ENCODE measurements at regions not wholly inside any gene's neighbourhood (a gene's known extent, or its start where the extent isn't known, plus 50 kb on each side); places are given as distances from the start of the nearest gene placed in this dataset. TPM values are rescaled to one million over a fixed set of nuclear protein-coding genes. Genes with fewer than 3 reads are reported as not detected.
A peak's percentile ranks its signal among the peaks of the same experiment; 100 is the strongest.
"Not testable (repeated sequence)": the region's sequence is repeated elsewhere in the genome, so short reads cannot be mapped to it uniquely, and the experiment has no call there.

DNA sequence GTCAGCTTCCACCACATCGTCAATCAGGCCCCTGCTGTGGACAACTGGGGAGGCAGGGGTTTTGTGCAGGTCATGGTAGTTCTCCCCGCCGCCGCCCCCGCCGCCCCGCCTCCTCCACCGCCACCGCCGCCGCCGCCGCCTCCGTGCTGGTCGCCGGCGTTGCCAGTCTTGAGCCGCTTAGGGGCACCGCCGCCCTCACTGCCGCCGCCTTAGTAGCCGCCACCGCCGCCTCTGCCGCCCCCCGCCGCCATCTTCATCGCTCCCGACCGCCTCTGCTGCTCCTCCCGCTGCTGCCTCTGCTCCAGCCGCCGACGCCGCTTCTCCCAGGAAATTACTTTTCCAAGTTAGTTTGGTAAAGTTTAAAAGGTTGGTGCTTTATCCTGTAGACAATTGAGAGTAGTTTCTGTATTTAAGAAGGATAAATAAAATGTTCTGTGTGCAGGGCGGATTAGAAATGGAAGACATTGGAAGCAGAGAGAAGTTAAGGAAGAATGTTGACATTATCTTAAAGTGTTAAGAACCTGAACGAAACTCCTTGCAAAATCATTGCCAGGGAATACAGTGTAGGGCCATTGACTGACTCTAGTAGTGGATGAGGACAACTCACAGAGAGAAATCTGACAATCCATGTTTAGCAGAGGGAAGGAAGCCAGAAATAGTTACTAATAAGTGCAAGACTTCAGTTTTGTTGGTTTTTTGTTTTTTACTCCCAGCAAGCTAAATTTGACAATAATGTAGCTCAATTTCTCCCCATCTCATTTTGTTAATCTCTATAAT lies 53.0 kb upstream of the GOLGA8A start:
- CTCF ChIA-PET = interaction anchor here (0.6 to 0.8 kb wide), 3 partner anchors 16 to 117 kb away, joined by 3 to 4 read pairs (median 3); no protein-coding TSS in a partner anchor
- ATAC-seq = peak; percentile 55

DNA sequence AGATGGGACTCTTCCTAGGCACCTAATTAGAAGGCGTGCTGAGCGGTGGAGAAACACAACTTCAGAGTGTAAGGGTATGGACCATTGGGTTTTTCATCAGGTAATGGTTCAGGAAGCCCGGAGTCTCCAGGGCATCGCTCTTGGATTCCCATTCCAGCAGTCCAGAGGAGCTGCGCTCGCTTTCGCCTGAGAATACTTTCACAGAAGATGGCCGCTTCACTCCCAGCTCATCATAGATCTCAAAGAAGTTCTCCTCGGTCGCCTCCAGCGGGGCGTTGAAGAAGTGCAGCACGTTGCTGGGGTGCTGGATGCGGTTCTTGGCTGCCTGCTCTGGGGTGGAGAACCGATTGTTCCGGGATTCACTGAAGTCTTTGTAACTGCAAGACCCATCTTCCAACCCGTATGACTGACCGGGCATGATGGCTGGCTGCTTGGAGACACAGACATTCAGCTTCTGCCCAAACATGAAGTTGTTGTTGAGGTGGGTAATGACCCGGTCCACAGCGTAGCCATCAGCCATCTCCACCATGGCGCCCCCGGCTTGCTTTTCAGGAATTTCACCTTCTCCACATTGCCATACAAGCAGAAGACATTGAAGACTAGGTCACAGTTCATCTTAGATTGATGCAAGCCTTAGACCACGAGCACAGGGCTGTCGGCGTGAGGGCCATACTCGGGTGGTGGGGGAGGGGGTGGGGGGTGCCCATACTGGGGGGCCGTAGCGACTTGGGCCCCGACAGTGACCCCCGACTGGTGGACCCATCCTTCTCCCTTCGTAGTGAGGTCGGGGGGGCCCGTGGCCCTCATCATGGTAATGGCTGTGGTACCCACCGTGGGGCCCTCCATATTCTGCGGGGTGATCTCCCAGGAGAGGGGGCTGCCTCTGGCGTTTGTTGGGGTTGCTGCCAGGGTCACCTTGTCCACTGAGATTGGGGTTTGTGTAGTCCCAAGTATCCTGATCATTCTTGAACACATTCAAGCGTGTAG lies 51.7 kb upstream of the GOLGA8A start:
- DNase-seq (ENCODE audit: low spot score); H3K9me3 Mint-ChIP-seq; POLR2A ChIA-PET; H3K4me1 Mint-ChIP-seq; H3K4me3 Mint-ChIP-seq; ATAC-seq; H3K27ac Mint-ChIP-seq; H3K36me3 Mint-ChIP-seq: not testable (repeated sequence)
- CTCF ChIA-PET = interaction anchor here (0.6 kb wide), 1 partner anchor 120 kb away, joined by 3 read pairs; no protein-coding TSS in a partner anchor
- peaks cover 47% of the 10 kb centered on the region for H3K27me3 Mint-ChIP-seq (ENCODE audit: low read depth)

More for the DNA sequence above, 53.0 kb upstream of the GOLGA8A start:
- TF ChIP-seq ZNF121 (CRISPR knock-in tag; IDR thresholded peaks at IDR 0.05) (no peak), ZNF396 (CRISPR knock-in tag; IDR thresholded peaks at IDR 0.05; ENCODE audit: borderline replicate concordance) (no peak), RORB (CRISPR knock-in tag; IDR thresholded peaks at IDR 0.05) (no peak), ATF1 (CRISPR knock-in tag; IDR thresholded peaks at IDR 0.05) (no peak), IRF2 (CRISPR knock-in tag; IDR thresholded peaks at IDR 0.05; ENCODE audit: borderline replicate concordance, low read depth) (no peak), GABPB1 (CRISPR knock-in tag; IDR thresholded peaks at IDR 0.05) (no peak), JUN (CRISPR knock-in tag; IDR thresholded peaks at IDR 0.05) (no peak), FOXP1 (CRISPR knock-in tag; IDR thresholded peaks at IDR 0.05; ENCODE audit: borderline replicate concordance) (no peak), GRHL2 (CRISPR knock-in tag; IDR thresholded peaks at IDR 0.05; ENCODE audit: insufficient replicate concordance, severe bottlenecking) (no peak), MXD4 (CRISPR knock-in tag; IDR thresholded peaks at IDR 0.05; ENCODE audit: borderline replicate concordance) (no peak), EMX1 (CRISPR knock-in tag; IDR thresholded peaks at IDR 0.05) (no peak)
- H3K27ac Mint-ChIP-seq = no peak overlapping the region
- POLR2A ChIA-PET = no interaction called here
- peak; percentile 38 for DNase-seq (ENCODE audit: low spot score)
- peak overlapping the region; percentile 71 for H3K4me3 Mint-ChIP-seq
- peaks cover 6% of the 10 kb centered on the region; the same call in 1 of the 2 replicates for H3K4me1 Mint-ChIP-seq
- H3K27me3 Mint-ChIP-seq (ENCODE audit: low read depth) = peaks cover 57% of the 10 kb centered on the region
- no peaks in the 10 kb centered on the region for H3K36me3 Mint-ChIP-seq
- H3K9me3 Mint-ChIP-seq = no peaks in the 10 kb centered on the region; the same call in 1 of the 2 replicates

Small RNA genes lying in the stretch of these regions (microRNA-seq; reads per million reads assigned to microRNA genes)
- not detected for gene MIR1233-2 (ENCODE audit: borderline number of aligned reads)

All from WTC11 (cell line).